T-helper 17 cell (primary cell): ENCODE measurements at regions not wholly inside any gene's neighbourhood (a gene's known extent, or its start where the extent isn't known, plus 50 kb on each side); places are given as distances from the start of the nearest gene placed in this dataset.

Experiments used
- ATAC-seq: fragments of 150-1000 bp; cut with Tn5 transposase; 2 replicates; pipeline ENCODE4 v1.10.0; 2021; ENCODE audit warnings: mild to moderate bottlenecking, moderate library complexity
- DNase-seq, 3 donors: peaks; one replicate each; pipeline versions ENCODE4 v3.0.0 to v3.0.0-alpha.2; 2020 to 2021
- H3K9me3 ChIP-seq: one replicate; pipeline ENCODE4 v1.7.0; 2013; ENCODE audit warnings: low read length, mild to moderate bottlenecking; ENCODE audit not compliant: control insufficient read depth, poor library complexity, severe bottlenecking
- H3K27ac Mint-ChIP-seq: one replicate; pipeline ENCODE4 v1.8.0; 2022; ENCODE audit warnings: mild to moderate bottlenecking, moderate library complexity, mixed read lengths
- H3K27me3 Mint-ChIP-seq: one replicate; pipeline ENCODE4 v1.8.0; 2022; ENCODE audit warnings: mixed read lengths
- H3K36me3 Mint-ChIP-seq: one replicate; pipeline ENCODE4 v1.8.0; 2022; ENCODE audit warnings: low read depth, mixed read lengths
- H3K4me1 Mint-ChIP-seq: one replicate; pipeline ENCODE4 v1.8.0; 2022; ENCODE audit warnings: mild to moderate bottlenecking, mixed read lengths
- H3K4me3 Mint-ChIP-seq: one replicate; pipeline ENCODE4 v1.8.0; 2022; ENCODE audit warnings: mild to moderate bottlenecking, moderate library complexity, mixed read lengths

DNA sequence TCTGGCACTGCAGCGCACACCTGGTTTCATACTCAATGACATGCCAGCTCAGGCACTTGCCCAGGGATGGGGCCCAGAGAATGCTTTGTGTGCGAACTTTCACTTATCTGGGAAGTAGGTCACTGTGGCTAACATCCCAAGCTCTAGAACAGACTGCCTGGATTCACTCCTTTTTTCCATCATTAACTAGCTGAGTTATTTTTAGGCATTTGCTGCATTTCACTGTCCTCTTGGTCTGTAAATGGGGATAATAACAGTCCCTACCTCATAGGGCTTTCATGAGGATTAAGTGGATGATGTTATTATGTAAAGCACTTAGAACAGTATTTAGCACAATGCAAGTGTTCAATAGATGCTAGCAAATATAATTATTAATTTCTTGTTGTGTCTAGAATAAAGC lies 98.7 kb upstream of the DOCK1 start:
- Mint-ChIP-seq H3K4me3 (no peak overlapping the region), H3K27me3 (peaks cover 4% of the 10 kb centered on the region), H3K27ac (no peak overlapping the region), H3K4me1 (no peaks in the 10 kb centered on the region), H3K36me3 (no peaks in the 10 kb centered on the region)
- H3K9me3 ChIP-seq, result peaks cover 3% of the 10 kb centered on the region
- no peak for ATAC-seq
- DNase-seq, result no peak

DNA sequence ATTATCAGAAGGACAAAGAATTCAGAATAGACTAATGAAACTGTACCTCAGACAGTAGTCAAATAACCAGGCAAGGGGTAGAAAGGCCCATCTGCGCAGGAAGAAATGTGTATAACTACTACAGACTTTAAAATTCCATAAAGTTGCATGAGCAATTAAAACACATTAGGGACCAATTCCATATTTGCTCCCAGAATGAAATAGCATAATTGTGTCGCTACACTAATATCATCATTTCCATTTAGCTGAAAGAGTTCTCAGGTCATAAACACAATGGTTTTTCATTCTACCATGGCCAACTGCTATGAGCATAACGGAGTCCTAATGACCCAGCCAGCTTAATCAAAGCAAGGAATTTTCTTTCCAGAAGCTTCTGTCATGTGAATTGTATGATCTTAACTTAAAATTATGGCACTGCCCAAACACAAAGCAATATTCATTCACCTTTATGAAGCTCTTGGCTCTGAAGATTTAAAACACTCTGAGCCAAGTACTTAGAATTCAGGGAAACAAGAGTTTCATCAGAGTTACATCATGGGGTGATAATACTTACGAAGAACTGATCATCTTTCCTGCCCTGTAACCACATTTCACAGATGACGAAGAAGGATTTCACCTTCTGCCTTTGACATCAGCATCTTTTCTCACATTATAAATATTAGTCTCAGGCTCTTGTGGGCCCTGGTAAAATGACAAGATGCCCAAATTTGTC lies 98.1 kb upstream of the DOCK1 start:
- Mint-ChIP-seq H3K27ac (no peak overlapping the region), H3K36me3 (no peaks in the 10 kb centered on the region), H3K4me3 (no peak overlapping the region), H3K4me1 (no peaks in the 10 kb centered on the region), H3K27me3 (peaks cover 4% of the 10 kb centered on the region)
- H3K9me3 ChIP-seq, result peaks cover 3% of the 10 kb centered on the region
- DNase-seq (no peak), ATAC-seq (no peak)

DNA sequence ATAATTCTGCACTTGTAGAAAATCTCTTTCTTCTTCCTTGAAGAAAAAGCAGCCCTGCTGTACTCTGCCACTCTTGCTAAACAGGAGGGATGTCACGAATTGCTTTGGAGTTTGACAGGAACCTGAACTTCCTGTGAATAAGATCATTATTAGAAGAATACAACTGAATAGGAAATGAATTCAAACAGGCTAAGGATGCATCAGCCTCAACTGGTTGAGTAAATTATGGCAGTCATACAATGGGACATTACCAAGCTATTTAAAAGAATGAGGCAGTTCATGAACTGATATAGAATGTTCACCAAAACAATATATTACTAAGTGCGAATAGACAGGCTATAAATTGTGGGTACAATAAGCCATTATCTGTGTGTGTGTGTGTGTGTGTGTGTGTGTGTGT lies 97.1 kb upstream of the DOCK1 start:
- Mint-ChIP-seq H3K27me3 (peaks cover 4% of the 10 kb centered on the region), H3K27ac (no peak overlapping the region), H3K4me1 (no peaks in the 10 kb centered on the region), H3K36me3 (no peaks in the 10 kb centered on the region), H3K4me3 (no peak overlapping the region)
- H3K9me3 ChIP-seq, result peaks cover 3% of the 10 kb centered on the region
- DNase-seq (no peak), ATAC-seq (no peak)

DNA sequence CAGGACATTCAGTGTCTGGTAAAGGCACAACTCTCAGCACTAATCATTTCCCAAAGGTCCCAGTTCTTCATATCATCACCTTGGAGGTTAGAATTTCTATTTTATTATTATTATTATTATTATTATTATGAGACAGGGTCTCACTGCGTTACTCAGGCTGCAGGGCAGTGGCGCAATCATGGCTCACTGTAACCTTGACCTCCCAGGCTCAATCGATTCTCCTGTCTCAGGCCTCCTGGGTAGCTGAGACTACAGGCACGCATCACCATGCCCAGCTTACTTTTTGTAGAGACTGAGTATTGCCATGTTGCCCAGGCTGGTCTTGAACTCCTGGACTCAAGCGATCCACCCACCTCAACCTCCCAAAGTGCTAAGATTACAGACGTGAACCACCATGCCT lies 91.8 kb upstream of the DOCK1 start:
- H3K36me3 Mint-ChIP-seq, result no peaks in the 10 kb centered on the region
- ATAC-seq, result no peak
- no peak for DNase-seq
- H3K9me3 ChIP-seq, result peaks cover 3% of the 10 kb centered on the region
- H3K27me3 Mint-ChIP-seq, result no peaks in the 10 kb centered on the region
- H3K27ac Mint-ChIP-seq, result no peak overlapping the region
- H3K4me3 Mint-ChIP-seq, result no peak overlapping the region
- no peaks in the 10 kb centered on the region for H3K4me1 Mint-ChIP-seq

DNA sequence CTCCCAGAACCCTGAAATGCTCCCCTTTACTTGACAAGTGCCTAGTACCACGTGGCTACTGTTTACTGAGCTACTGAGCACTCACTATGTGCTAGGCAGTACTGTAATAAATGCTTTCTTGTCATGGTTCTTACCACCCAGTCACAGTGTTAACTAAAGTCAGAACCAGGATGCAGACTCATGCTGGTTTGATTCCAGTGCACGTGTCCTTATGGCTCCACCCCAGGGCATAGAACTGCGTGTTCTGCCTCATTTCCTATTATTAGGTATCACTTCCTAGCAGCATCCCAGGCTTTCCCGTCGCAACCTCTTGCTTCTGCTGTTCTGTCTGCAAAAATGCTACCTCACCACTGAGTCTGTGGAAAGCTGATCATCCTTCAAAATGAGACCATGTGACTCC lies 71.7 kb upstream of the DOCK1 start:
- DNase-seq (no peak), ATAC-seq (no peak)
- H3K4me3 Mint-ChIP-seq, result no peak overlapping the region
- no peaks in the 10 kb centered on the region for H3K4me1 Mint-ChIP-seq
- H3K36me3 Mint-ChIP-seq, result no peaks in the 10 kb centered on the region
- no peaks in the 10 kb centered on the region for H3K9me3 ChIP-seq
- H3K27ac Mint-ChIP-seq, result no peak overlapping the region
- no peaks in the 10 kb centered on the region for H3K27me3 Mint-ChIP-seq

DNA sequence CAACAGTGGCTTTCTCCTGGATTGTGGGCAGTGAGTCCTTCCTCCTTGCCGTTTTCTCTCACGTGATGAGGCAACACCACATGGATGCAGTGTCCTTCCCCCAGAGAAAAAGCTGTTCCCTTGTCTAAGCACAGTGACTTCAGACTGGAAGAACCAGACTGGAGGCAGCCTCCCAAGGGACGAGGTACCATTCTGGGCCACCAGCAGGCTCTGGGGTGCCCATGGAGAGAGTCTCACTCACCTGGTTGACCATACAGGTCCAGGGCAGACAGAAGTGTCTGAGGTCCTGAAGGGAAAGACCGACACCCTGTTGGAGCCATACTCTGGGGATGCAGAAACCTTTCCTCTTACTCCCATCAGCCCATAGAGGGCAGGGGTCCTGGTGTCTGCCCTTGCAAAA lies 69.2 kb upstream of the DOCK1 start:
- DNase-seq (no peak), ATAC-seq (no peak)
- Mint-ChIP-seq H3K4me3 (no peak overlapping the region), H3K36me3 (no peaks in the 10 kb centered on the region), H3K27me3 (no peaks in the 10 kb centered on the region), H3K4me1 (no peaks in the 10 kb centered on the region), H3K27ac (no peak overlapping the region)
- no peaks in the 10 kb centered on the region for H3K9me3 ChIP-seq

DNA sequence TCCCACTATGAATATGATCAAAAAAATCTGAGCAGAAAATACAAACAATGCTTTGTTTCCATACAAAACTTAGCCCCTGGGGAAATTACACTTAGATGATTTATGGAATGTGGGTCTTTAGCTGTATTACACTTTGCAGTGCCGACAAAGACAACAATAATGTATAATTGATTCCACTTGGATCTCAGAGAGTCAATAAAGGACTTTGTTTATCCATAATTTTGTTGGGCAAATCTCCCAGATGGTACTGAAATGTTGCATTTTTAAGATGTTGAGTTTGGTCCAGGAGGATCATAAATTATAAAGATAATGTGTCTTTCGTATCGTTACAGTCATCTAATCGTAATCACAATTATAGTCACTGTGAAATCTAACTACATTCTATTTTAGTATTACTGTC lies 66.9 kb upstream of the DOCK1 start:
- H3K36me3 Mint-ChIP-seq, result no peaks in the 10 kb centered on the region
- no peak overlapping the region for H3K27ac Mint-ChIP-seq
- no peaks in the 10 kb centered on the region for H3K27me3 Mint-ChIP-seq
- ATAC-seq (no peak), DNase-seq (no peak)
- H3K4me3 Mint-ChIP-seq, result no peak overlapping the region
- no peaks in the 10 kb centered on the region for H3K4me1 Mint-ChIP-seq
- H3K9me3 ChIP-seq, result no peaks in the 10 kb centered on the region

DNA sequence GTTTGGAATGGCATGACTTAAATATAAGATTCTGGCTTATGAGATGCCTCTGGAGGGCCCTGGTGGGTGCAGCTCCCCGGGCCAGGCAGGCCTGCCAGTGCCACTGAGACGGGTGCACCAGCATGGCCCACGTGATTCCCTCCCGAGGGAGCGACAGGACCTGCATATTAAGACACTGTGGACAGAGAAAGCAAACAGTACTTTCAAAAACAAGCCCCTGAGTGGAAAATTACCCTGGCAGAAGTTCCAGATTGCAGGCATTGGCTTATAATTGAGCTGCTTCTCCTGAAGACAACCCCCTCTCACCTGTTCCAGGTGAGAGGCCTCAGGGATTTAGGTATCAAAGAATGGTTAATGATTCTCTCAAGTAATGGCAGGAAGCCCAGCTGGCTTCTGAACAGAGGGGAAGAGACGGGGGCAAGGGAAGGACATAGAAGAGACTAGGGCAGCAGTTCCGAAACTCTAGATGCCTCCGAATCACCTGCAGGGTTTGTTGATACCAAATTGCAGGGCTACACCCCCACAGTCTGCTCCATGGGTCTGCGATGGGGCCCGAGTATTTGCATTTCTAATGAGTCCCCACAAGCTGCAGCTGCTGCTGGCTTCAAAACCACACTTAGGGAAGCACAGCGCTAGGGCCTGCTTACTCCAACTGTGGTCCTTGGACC lies 66.0 kb upstream of the DOCK1 start:
- ATAC-seq, result no peak
- H3K27ac Mint-ChIP-seq, result no peak overlapping the region
- no peaks in the 10 kb centered on the region for H3K9me3 ChIP-seq
- H3K27me3 Mint-ChIP-seq, result no peaks in the 10 kb centered on the region
- no peak for DNase-seq
- no peaks in the 10 kb centered on the region for H3K4me1 Mint-ChIP-seq
- no peaks in the 10 kb centered on the region for H3K36me3 Mint-ChIP-seq
- no peak overlapping the region for H3K4me3 Mint-ChIP-seq

DNA sequence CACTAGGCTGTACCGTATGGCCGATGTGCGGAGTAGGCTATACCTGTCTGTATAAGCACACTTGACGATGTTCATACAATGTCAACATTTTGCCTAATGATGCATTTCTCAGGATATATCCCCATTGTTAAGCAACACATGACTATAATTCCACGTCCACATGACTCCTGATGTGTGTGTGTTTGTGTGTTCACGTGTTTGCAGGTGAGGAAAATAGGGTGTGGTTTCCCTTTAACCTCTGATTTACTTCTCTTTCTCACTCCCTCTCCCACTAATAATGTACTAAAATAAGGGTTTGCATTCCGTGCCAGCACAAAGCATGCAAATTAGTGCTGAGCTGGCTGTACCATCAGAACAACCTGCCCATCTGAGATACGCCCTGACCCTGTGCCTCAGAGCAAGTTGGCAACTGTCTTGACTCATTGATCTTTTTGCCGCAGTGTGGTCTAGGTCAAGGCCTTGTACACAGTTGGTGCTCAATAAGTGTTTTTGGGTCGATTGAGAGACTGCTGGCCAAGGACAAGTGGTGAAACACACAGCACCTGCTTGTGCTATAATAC lies 64.6 kb upstream of the DOCK1 start:
- no peak for ATAC-seq
- Mint-ChIP-seq H3K4me1 (no peaks in the 10 kb centered on the region), H3K27me3 (no peaks in the 10 kb centered on the region), H3K27ac (no peak overlapping the region), H3K36me3 (no peaks in the 10 kb centered on the region), H3K4me3 (no peak overlapping the region)
- H3K9me3 ChIP-seq, result no peaks in the 10 kb centered on the region
- DNase-seq, result no peak

DNA sequence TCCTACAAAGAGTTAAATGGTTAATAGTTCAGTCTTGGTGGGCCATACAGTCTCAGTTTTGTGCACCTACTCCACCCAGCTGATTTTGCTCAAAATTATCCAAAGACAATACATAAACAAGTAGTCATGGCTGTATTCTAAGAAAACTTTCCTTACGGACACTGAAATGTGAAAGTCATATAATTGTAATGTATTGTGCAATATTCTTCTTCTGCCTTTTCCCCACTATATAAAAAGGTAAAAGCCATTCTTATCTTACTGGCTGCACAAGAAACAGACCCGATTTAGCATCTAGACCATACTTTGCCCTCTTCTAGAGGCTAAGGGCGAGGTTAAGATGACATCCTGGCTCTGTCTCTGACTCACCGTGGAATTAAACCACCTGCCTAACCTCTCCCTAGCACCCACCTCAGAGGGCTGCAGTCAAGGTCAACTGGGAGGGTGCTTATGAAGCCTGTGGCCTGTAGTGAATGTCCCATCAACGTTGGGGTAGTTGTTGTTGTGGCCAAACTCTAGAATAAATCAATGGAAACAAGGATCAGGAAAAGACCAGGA lies 63.8 kb upstream of the DOCK1 start:
- DNase-seq, result no peak
- H3K4me1 Mint-ChIP-seq, result no peaks in the 10 kb centered on the region
- ATAC-seq, result no peak
- H3K27ac Mint-ChIP-seq, result no peak overlapping the region
- no peaks in the 10 kb centered on the region for H3K36me3 Mint-ChIP-seq
- no peaks in the 10 kb centered on the region for H3K9me3 ChIP-seq
- no peak overlapping the region for H3K4me3 Mint-ChIP-seq
- H3K27me3 Mint-ChIP-seq, result peaks cover under 1% of the 10 kb centered on the region

DNA sequence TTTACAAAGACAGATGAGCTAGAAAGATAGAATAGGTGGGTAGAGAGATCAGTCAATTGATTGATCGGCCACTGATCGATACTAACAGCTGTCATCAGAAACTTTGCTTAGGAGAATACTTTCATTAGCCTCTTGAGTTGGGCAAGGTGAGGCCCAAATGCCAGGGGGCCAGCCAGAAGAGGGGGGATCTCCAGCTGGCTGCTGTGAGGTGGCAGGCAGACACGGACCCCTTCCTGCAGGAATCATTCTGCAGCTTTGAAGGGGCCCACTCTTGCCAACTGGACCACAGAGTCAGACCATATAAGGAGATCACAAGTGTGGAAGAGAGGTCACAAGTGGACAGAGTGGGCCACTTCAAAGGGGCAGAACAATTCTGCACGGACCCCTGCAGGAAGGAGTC lies 62.9 kb upstream of the DOCK1 start:
- no peak overlapping the region for H3K27ac Mint-ChIP-seq
- H3K4me3 Mint-ChIP-seq, result no peak overlapping the region
- no peaks in the 10 kb centered on the region for H3K36me3 Mint-ChIP-seq
- DNase-seq (no peak), ATAC-seq (no peak)
- H3K27me3 Mint-ChIP-seq, result peaks cover 5% of the 10 kb centered on the region
- no peaks in the 10 kb centered on the region for H3K9me3 ChIP-seq
- no peaks in the 10 kb centered on the region for H3K4me1 Mint-ChIP-seq

DNA sequence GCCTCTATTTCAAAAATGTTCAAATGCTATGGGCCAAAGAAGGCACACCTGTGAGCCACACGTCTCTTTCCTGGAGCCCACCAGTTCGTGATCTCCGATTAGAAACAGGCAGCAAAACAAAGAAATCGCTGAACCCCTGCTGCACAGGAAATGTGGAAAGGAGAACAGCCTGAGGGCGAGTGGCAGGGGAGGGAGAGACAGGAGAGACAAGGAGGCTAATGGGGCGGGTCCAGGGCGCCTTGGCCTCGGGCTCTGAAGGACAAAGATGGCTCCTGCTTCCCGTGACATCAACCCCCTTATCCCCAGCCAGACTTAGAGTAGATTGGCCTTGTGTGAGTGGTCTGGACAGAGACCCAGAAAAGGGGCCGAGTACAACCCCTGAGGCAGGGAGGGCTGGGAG lies 62.4 kb upstream of the DOCK1 start:
- Mint-ChIP-seq H3K27me3 (peaks cover 5% of the 10 kb centered on the region), H3K4me1 (no peaks in the 10 kb centered on the region), H3K4me3 (no peak overlapping the region), H3K36me3 (no peaks in the 10 kb centered on the region), H3K27ac (no peak overlapping the region)
- H3K9me3 ChIP-seq, result no peaks in the 10 kb centered on the region
- no peak for ATAC-seq
- DNase-seq, result no peak

DNA sequence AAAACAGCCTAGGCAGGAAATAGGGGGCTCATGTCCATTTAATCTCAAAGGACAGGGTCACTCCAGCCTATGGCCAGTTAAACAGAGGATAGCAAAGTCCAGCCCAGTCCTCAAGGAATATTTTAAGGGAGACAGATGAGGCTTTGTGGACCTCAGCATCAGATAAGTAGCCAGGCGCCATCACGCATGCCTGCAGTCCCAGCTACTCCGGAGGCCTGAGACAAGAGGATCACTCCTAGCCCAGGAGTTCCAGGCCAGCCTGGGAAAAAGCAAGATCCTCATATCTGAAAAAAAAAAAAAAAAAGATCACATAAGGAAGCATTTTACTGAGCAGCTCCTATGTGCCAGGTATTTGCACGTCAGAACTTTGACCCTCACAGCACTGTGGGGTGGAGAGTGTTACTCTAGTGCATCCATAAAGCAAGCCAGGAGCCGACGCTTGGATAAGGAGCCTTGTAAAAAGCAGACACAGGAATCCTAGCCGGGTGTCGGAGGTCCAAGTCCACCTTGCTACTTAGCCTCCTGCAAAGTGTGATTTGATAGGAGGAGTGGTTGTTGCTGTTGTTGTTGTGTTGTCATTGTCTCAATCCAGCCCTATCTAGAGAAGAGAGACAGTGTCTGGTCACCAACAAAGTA lies 61.8 kb upstream of the DOCK1 start:
- peaks cover 5% of the 10 kb centered on the region for H3K27me3 Mint-ChIP-seq
- H3K4me3 Mint-ChIP-seq, result no peak overlapping the region
- H3K4me1 Mint-ChIP-seq, result no peaks in the 10 kb centered on the region
- DNase-seq (no peak), ATAC-seq (no peak)
- H3K27ac Mint-ChIP-seq, result no peak overlapping the region
- H3K9me3 ChIP-seq, result no peaks in the 10 kb centered on the region
- no peaks in the 10 kb centered on the region for H3K36me3 Mint-ChIP-seq
